GM10266 (cell line): ENCODE measurements at regions not wholly inside any gene's neighbourhood (a gene's known extent, or its start where the extent isn't known, plus 50 kb on each side); places are given as distances from the start of the nearest gene placed in this dataset.

Experiments used
- DNase-seq: peaks from one replicate; pipeline ENCODE4 v3.0.0; 2012; ENCODE audit errors: extremely low spot score
- CTCF ChIP-seq: IDR thresholded peaks from 2 replicates; pipeline ENCODE4 v1.5.1; 2012; ENCODE audit warnings: mild to moderate bottlenecking, low read depth; ENCODE audit not compliant: control insufficient read depth, insufficient read depth; ENCODE audit errors: missing control alignments

GRCh38 chr3:109234300-109234699 lies 82.0 kb downstream of the DPPA2 start:
- no peak for DNase-seq
- TF ChIP-seq CTCF, result no peak

- DNase-seq, result no peak
- TF ChIP-seq CTCF, result no peak
Measured at GRCh38 chr3:109241459-109242186, 74.7 kb downstream of the DPPA2 start.

GRCh38 chr3:109242187-109242523 lies 74.2 kb downstream of the DPPA2 start:
- DNase-seq, result no peak
- TF ChIP-seq CTCF, result no peak
